H9 (cell line): ENCODE measurements at regions not wholly inside any gene's neighbourhood (a gene's known extent, or its start where the extent isn't known, plus 50 kb on each side); places are given as distances from the start of the nearest gene placed in this dataset.

ENCODE experiments used
- DNase-seq: peaks from one replicate; pipeline ENCODE4 v3.0.0-alpha.2; 2017
- H2AFZ ChIP-seq: one replicate; pipeline ENCODE4 v1.6.1; 2013; ENCODE audit warnings: mild to moderate bottlenecking, low read length, control low read depth, moderate library complexity
- H2AK5ac ChIP-seq: 2 replicates; pipeline ENCODE4 v1.6.1; 2013; ENCODE audit warnings: low read length, control low read depth, mixed read lengths; ENCODE audit not compliant: insufficient read length
- H2BK120ac ChIP-seq: one replicate; pipeline ENCODE4 v1.6.1; 2013; ENCODE audit warnings: low read depth, mild to moderate bottlenecking, low read length, control low read depth, inconsistent platforms; ENCODE audit not compliant: poor library complexity, severe bottlenecking
- H2BK12ac ChIP-seq: 2 replicates; pipeline ENCODE4 v1.6.1; 2013; ENCODE audit warnings: low read length, control low read depth, mixed read lengths, low read depth; ENCODE audit not compliant: insufficient read length
- H2BK15ac ChIP-seq: 2 replicates; pipeline ENCODE4 v1.6.1; 2013; ENCODE audit warnings: low read depth, low read length, control low read depth
- H2BK20ac ChIP-seq: one replicate; pipeline ENCODE4 v1.6.1; 2013; ENCODE audit warnings: low read depth, mild to moderate bottlenecking, low read length, control low read depth, inconsistent platforms; ENCODE audit not compliant: poor library complexity, severe bottlenecking
- H2BK5ac ChIP-seq: 2 replicates; pipeline ENCODE4 v1.6.1; 2013; ENCODE audit warnings: low read length, control low read depth, mixed read lengths; ENCODE audit not compliant: insufficient read length
- H3K14ac ChIP-seq: 2 replicates; pipeline ENCODE4 v1.6.1; 2013; ENCODE audit warnings: low read length, control low read depth; ENCODE audit not compliant: insufficient read depth
- H3K18ac ChIP-seq: 2 replicates; pipeline ENCODE4 v1.6.1; 2013; ENCODE audit warnings: low read depth, mild to moderate bottlenecking, mixed read lengths, low read length, control low read depth; ENCODE audit not compliant: insufficient read length
- H3K23ac ChIP-seq: 2 replicates; pipeline ENCODE4 v1.6.1; 2013; ENCODE audit warnings: low read length, control low read depth, mixed read lengths, low read depth; ENCODE audit not compliant: insufficient read length
- H3K23me2 ChIP-seq: 2 replicates; pipeline ENCODE4 v1.6.1; 2013; ENCODE audit warnings: low read depth, mild to moderate bottlenecking, mixed read lengths, low read length, control low read depth; ENCODE audit not compliant: insufficient read length, poor library complexity, severe bottlenecking
- H3K27ac ChIP-seq: 2 replicates; pipeline ENCODE4 v1.5.1; 2013; ENCODE audit warnings: low read length, control low read depth, mixed read lengths, low read depth; ENCODE audit not compliant: insufficient read length
- H3K27me3 ChIP-seq: 2 replicates; pipeline ENCODE4 v1.6.1; 2013; ENCODE audit warnings: low read length, control low read depth, inconsistent platforms; ENCODE audit not compliant: insufficient read depth
- H3K4ac ChIP-seq: 2 replicates; pipeline ENCODE4 v1.6.1; 2013; ENCODE audit warnings: low read depth, mild to moderate bottlenecking, control low read depth, inconsistent platforms, low read length, moderate library complexity
- H3K4me1 ChIP-seq: 2 replicates; pipeline ENCODE4 v1.6.1; 2013; ENCODE audit warnings: low read length, control low read depth, inconsistent platforms; ENCODE audit not compliant: insufficient read depth
- H3K4me2 ChIP-seq: 2 replicates; pipeline ENCODE4 v1.6.1; 2013; ENCODE audit warnings: low read length, control low read depth, mixed read lengths; ENCODE audit not compliant: insufficient read length, insufficient read depth
- H3K56ac ChIP-seq: 2 replicates; pipeline ENCODE4 v1.6.1; 2013; ENCODE audit warnings: low read depth, mild to moderate bottlenecking, mixed read lengths, low read length, control low read depth; ENCODE audit not compliant: insufficient read length
- H3K79me1 ChIP-seq: 2 replicates; pipeline ENCODE4 v1.6.1; 2013; ENCODE audit warnings: low read depth, mild to moderate bottlenecking, moderate library complexity, low read length, control low read depth, inconsistent platforms; ENCODE audit not compliant: insufficient read depth, poor library complexity, severe bottlenecking
- H3K79me2 ChIP-seq: 2 replicates; pipeline ENCODE4 v1.6.1; 2013; ENCODE audit warnings: low read length, control low read depth, inconsistent platforms; ENCODE audit not compliant: insufficient read depth
- H3K9ac ChIP-seq: 2 replicates; pipeline ENCODE4 v1.6.1; 2013; ENCODE audit warnings: low read length, control low read depth, mixed read lengths; ENCODE audit not compliant: insufficient read length; ENCODE audit errors: extremely low read depth
- H3K9me3 ChIP-seq: one replicate; pipeline ENCODE4 v1.6.1; 2013; ENCODE audit warnings: low read depth, low read length, inconsistent platforms; ENCODE audit not compliant: control insufficient read depth
- H3T11ph ChIP-seq: one replicate; pipeline ENCODE4 v1.6.1; 2013; ENCODE audit warnings: mild to moderate bottlenecking, low read length, control low read depth, inconsistent platforms
- H4K20me1 ChIP-seq: one replicate; pipeline ENCODE4 v1.6.1; 2013; ENCODE audit not compliant: control insufficient read depth, insufficient read length, insufficient read depth
- H4K5ac ChIP-seq: 2 replicates; pipeline ENCODE4 v1.6.1; 2013; ENCODE audit warnings: low read depth, mild to moderate bottlenecking, mixed read lengths, low read length, control low read depth; ENCODE audit not compliant: insufficient read length
- H4K8ac ChIP-seq: replicated peaks from 2 replicates; pipeline ENCODE4 v1.6.1; 2013; ENCODE audit warnings: low read length, control low read depth, mixed read lengths, low read depth; ENCODE audit not compliant: insufficient read length
- H4K91ac ChIP-seq: 2 replicates; pipeline ENCODE4 v1.6.1; 2013; ENCODE audit warnings: low read depth, mild to moderate bottlenecking, moderate library complexity, mixed read lengths, low read length, control low read depth; ENCODE audit not compliant: insufficient read length
- H3K27ac Mint-ChIP-seq, 3 experiments: 2 replicates in 2 of 3; 3 replicates in 1 of 3; pipeline ENCODE4 v1.8.0; 2020 to 2021; ENCODE audit warnings: mixed read lengths in 3 of 3, mild to moderate bottlenecking in 1 of 3, moderate library complexity in 1 of 3
- H3K27me3 Mint-ChIP-seq: 2 replicates; pipeline ENCODE4 v1.8.0; 2021; ENCODE audit warnings: low read depth, mild to moderate bottlenecking, moderate library complexity, mixed read lengths
- H3K36me3 Mint-ChIP-seq, 3 experiments: 2 replicates in 2 of 3; 3 replicates in 1 of 3; pipeline ENCODE4 v1.8.0; 2020 to 2021; ENCODE audit warnings: low read depth in 3 of 3, mixed read lengths in 3 of 3; ENCODE audit not compliant: insufficient read depth in 1 of 3
- H3K4me1 Mint-ChIP-seq, 2 experiments: 2 replicates each; pipeline ENCODE4 v1.8.0; 2020; ENCODE audit warnings: mixed read lengths in 2 of 2
- H3K4me3 Mint-ChIP-seq, 2 experiments: 2 replicates in 1 of 2; 3 replicates in 1 of 2; pipeline ENCODE4 v1.8.0; 2020 to 2021; ENCODE audit warnings: mild to moderate bottlenecking in 2 of 2, mixed read lengths in 2 of 2, moderate library complexity in 1 of 2
- H3K9me3 Mint-ChIP-seq, 2 experiments: 2 replicates in 1 of 2; 3 replicates in 1 of 2; pipeline ENCODE4 v1.8.0; 2020; ENCODE audit warnings: mild to moderate bottlenecking in 2 of 2, mixed read lengths in 2 of 2, moderate library complexity in 1 of 2
- CTCF ChIP-seq: fragments of 200-600 bp; sonication (generic); conservative IDR thresholded peaks from 3 replicates; pipeline ENCODE4 v1.8.0; 2021; ENCODE audit warnings: antibody characterized with exemption, mild to moderate bottlenecking
- WGBS: extraction: QIAGEN DNeasy Blood & Tissue Kit; methylation state at CpG from one replicate; pipeline ENCODE4 v1.1.7; 2013; ENCODE audit warnings: missing lambda C conversion rate, low lambda C conversion rate, mixed read lengths; ENCODE audit not compliant: insufficient read length; ENCODE audit errors: extremely low coverage; 5-methylcytosine and 5-hydroxymethylcytosine counted together

GRCh38 chr10:63915240-63915639 is 394.0 kb downstream of the REEP3 start:
- Mint-ChIP-seq H3K4me3 (no peak overlapping the region), H3K9me3 (peaks cover 0 to 6% of the 10 kb centered on the region in 2 experiments; a peak in 2 of 5 replicates), H3K36me3 (peaks cover 0 to 5% (median 0%) of the 10 kb centered on the region in 3 experiments; a peak in 2 of 7 replicates), H3K27ac (no peak overlapping the region), H3K27me3 (no peaks in the 10 kb centered on the region; the same call in 1 of the 2 replicates), H3K4me1 (peaks cover 29 to 44% of the 10 kb centered on the region in 2 experiments)
- Histone ChIP-seq H3K9ac (no peak overlapping the region), H2AK5ac (no peak overlapping the region), H3K4me1 (peaks cover 3% of the 10 kb centered on the region; the same call in 1 of the 2 replicates), H3K79me2 (no peaks in the 10 kb centered on the region), H4K91ac (no peak overlapping the region), H3K9me3 (no peaks in the 10 kb centered on the region), H2BK5ac (no peak overlapping the region), H3K14ac (no peak overlapping the region), H4K20me1 (no peaks in the 10 kb centered on the region), H3K27ac (no peak overlapping the region), H2BK20ac (no peak overlapping the region), H3T11ph (no peak overlapping the region), H3K18ac (no peak overlapping the region), H3K79me1 (no peaks in the 10 kb centered on the region), H3K56ac (no peak overlapping the region), H3K23ac (no peak overlapping the region), H2BK12ac (no peak overlapping the region), H2BK120ac (no peak overlapping the region), H2AFZ (no peak overlapping the region), H4K5ac (no peak overlapping the region), H2BK15ac (no peak overlapping the region), H3K27me3 (no peaks in the 10 kb centered on the region), H3K4me2 (no peak overlapping the region), H3K23me2 (no peaks in the 10 kb centered on the region), H3K4ac (no peak overlapping the region), H4K8ac (no peak overlapping the region)
- no peak for DNase-seq
- WGBS, result no CpG with 5 or more reads among the region's 2 CpGs
- TF ChIP-seq CTCF, result no peak
